Gastroesophageal sphincter (tissue), 3 donors: ENCODE measurements at regions not wholly inside any gene's neighbourhood (a gene's known extent, or its start where the extent isn't known, plus 50 kb on each side); places are given as distances from the start of the nearest gene placed in this dataset.

Experiments used
- CTCF ChIP-seq, 4 experiments: fragments of 200-600 bp in 2 of 4; fragments of 450-650 bp in 2 of 4; sonication (generic) in 1 of 4; IDR thresholded peaks; one replicate each; pipeline ENCODE4 v1.5.1; 2017 to 2019; ENCODE audit warnings: antibody characterized with exemption in 4 of 4, mild to moderate bottlenecking in 2 of 4, moderate library complexity in 2 of 4
- EP300 ChIP-seq: sonication (generic); formaldehyde crosslinking; IDR thresholded peaks from one replicate; pipeline ENCODE4 v1.6.1; 2017; ENCODE audit warnings: antibody characterized with exemption, mild to moderate bottlenecking
- POLR2A ChIP-seq, 2 donors: fragments of 450-650 bp; IDR thresholded peaks; one replicate each; pipeline ENCODE4 v1.6.1; 2017; ENCODE audit warnings: antibody characterized with exemption in 2 of 2, mild to moderate bottlenecking in 2 of 2, moderate library complexity in 1 of 2
- POLR2AphosphoS5 ChIP-seq: sonication (generic); formaldehyde crosslinking; IDR thresholded peaks from one replicate; pipeline ENCODE4 v1.6.1; 2017; ENCODE audit warnings: antibody characterized with exemption

GRCh38 chr5:107020626-107021025 lies 650.1 kb downstream of the EFNA5 start:
- TF ChIP-seq CTCF (IDR thresholded peaks at IDR 0.05) (no peak), EP300 (no peak), POLR2AphosphoS5 (no peak), POLR2A (IDR thresholded peaks at IDR 0.05) (no peak)
